Hypothalamus (tissue), 51 donors: ENCODE measurements at regions not wholly inside any gene's neighbourhood (a gene's known extent, or its start where the extent isn't known, plus 50 kb on each side); places are given as distances from the start of the nearest gene placed in this dataset.
"Not testable (repeated sequence)": the region's sequence is repeated elsewhere in the genome, so short reads cannot be mapped to it uniquely, and the experiment has no call there.

Experiments used
- DNase-seq, 51 donors: peaks; one replicate each; lab custom pipeline; 2025; lab: John Stamatoyannopoulos, UW

DNA sequence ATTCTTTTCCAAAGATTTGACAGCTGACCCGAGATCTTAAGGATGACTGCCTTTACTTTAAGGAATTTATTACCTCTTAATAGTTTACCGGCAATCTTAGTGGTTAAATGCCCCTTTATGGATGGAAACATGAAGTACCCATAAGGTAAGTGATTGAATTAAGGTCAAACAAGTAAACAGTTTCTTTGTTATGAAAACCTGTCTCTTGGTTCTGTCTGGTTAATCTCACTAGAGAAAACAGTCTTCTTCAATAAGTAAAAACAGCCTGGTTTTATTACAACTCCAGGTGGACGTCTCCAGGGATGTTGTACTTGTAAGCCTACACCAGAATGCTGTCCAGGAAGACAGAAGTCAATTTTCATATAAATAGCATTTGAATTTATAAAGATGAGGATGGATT is 161.8 kb upstream of the MTPN start:
- no peak for DNase-seq

DNA sequence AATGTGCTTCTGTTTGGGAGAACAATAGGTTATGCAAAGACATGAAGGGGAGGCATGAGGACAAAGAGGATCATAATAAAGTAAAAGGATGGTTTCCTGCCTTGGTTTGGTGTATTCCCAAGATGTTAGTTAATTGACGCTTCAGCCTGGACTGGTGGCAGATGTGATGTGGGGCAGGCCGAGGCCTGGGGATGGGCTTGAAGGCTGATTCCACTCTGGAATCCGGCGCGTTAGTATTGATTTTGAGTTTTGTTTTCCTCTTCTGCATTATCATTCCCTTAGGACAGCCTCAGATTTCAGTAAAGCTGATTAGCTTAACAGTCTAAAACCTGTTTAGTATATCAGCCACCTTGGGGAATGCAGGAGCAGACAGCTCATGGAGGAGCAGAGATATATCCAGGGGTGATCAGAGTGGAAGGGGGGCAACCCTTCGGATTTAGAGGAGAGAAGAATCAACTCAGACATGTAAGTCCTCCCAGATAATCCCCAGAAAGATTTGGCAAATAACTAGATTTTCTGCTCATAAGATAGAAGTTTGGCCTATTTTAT is 159.8 kb upstream of the MTPN start:
- no peak for DNase-seq

DNA sequence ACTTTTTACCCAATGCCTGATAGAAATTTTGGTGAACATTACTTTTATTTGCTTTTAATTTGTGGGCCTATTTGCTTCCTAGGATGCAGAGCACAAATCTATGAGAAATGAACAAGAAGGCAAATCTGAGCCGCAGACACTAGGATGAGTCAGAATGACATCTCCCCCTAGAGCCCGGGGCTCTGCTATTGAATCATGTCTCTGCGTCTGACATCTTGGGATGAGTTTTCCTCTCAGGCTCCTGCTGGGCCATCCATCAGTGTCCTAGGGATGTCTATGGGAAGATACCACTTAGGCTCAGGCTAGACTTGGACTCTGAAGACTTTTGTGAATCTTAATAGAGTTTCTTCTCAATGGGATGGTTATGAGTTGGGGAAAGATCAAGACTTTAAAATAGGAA is 157.3 kb upstream of the MTPN start:
- no peak for DNase-seq

DNA sequence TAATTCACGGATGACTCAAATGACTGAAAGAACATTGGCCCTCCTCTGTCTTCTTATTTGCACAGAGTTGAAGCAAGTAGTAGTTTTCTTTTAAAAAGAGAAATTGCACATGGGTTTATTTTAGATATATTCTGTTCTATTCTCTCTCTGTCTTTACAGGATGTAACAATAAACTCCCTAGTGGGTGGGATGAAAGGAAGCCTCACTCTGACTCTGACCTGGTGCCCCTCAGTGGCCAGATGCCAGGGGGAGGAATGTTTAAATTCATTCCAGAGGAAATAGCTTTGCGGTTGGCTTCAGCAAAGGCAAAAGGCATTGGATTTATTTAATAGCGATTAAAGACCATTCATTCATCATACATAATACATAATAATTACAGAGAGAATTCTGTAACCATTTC is 156.4 kb upstream of the MTPN start:
- DNase-seq = no peak

DNA sequence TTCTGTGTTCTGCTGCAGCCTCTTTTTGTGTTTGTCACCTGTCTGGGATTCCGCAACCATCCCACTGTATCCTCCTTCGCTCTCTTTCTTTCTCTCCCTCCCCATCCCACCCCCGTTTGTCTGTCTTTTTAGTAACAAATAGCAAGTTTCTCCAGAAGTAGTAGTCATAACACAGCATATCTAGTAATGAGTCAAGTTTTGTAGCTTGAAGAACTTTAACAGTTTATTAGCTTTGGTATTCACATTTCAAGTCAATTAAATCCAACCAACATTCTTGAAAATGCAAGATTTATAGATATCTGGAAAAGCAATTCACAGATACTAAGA is 154.1 kb upstream of the MTPN start:
- no peak for DNase-seq

DNA sequence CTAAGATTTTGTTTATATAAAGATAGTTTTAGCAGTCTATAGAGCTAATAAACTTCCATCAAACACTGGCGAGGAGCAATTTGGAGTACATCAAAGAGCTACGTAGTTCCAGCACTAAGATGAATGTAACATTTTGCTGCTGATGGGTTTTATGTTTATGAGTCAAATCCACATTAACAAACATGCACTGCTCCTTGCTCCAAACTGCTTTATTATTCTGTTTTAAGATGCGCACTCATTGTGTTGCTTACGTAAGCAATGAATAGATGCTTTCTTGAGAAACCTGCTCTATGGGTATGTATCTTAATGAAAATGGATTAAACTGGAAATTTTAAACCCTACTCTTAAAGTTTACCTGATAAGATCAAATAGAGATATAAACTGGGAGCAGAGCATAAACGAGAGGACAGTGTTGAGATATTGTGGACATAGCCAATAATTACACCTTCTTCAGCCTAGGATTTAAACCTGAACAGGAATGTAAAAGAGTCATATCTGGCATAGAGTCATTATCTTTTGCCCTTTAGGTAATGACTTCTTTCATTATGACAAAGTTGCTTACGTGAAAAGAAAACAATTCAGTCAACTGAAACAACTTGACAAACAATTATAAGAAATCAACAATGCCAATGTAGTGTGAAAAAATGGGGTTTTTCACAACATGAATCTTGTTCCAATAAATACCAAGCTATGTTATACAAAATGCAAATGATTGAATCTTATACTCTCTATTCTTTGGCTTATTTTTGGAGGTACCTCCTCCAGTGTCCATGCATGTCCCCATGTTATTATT is 153.5 kb upstream of the MTPN start:
- no peak for DNase-seq

DNA sequence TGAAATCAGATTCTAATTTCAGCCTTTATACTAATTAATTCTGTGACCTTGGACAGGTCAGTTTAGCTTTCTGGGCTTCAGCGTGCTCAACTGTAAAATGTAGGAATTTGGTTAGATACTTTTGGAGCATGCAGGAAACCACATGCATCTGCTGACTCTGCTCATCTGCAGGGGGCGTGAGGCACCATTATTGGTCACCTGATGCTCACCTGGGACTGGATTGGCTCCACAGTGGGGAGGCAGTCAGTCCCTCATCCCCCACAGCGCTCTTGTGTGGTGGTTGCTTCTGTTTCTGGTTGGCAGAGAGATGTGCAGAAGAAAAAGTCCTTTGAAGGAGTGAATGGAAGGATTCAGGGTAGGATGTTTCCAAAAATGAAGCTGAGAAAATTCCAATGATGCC is 150.9 kb upstream of the MTPN start:
- no peak for DNase-seq

DNA sequence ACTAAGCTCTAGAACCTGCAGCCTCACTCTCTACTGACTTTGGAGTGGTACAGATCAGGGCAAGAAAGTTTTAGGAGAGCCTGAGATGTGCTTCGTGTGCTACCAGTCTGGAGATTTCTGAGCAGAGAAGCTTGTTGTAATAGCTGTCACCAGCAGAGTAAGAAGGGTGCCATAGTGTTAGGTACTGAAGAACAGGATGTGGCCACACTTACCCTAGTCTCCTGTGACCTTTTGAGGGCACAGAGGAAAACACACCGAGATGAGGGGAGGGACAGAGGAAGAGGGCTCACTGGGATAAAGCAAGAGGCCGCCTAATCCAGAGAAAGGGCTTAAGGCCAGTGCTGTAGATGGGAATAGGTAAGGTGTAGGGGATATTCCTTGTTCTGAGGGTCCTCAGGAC is 146.2 kb upstream of the MTPN start:
- no peak for DNase-seq

DNA sequence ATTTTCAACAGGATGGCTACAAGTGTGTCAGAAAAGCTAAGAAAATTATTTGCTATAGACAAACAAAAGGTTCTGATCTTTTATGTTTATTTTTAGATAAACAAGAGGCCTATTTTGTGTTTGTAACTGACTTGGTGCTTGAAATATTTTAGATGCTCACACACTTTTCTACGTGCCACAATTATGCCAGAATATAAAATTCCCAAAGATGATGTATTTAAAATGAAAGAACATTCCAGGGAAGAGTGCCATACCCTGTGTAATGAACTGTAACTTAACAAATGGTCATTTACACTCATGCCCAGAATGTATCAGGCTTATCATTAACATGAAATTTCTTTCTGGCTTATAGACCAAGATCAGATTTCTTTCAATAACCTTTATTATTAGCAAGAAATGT is 144.9 kb upstream of the MTPN start:
- DNase-seq = no peak

DNA sequence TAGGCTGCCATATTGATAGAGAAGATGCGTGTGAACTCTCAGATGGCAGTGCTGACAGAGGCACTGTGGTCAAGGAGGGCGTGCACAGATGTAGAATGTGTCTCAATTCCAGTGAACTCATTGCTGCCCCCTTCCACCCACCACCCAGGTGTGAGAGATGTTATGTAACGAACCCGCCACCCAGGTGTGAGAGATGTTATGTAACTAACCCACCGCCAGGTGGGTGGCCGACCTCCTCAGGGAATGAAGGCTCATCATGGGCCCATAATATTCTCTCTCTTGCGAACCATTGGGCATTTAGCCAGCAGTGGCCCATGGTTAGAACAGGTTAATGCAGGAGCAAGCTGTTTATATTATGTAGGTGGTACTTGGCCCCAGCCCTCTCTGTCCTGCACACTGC is 140.4 kb upstream of the MTPN start:
- no peak for DNase-seq

DNA sequence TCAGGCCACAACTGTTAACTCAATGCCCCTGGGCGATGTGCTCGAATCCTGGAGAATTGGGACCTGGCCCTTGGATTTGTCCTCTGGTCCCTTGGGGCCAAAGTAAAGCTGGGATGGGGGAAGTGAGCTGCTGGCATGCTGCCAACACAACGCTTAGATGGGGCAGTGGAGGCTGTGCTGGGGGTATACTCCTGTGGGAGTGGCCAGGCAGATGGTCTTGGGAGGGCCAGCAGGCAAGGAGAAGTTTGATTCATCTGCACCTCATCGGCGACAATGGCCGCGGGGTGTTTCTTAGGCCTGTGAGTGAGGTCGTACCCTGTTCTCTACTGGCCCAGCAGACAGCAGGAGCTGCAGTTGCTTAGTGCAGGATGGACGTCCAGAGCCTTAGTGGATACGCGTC is 139.0 kb upstream of the MTPN start:
- no peak for DNase-seq

DNA sequence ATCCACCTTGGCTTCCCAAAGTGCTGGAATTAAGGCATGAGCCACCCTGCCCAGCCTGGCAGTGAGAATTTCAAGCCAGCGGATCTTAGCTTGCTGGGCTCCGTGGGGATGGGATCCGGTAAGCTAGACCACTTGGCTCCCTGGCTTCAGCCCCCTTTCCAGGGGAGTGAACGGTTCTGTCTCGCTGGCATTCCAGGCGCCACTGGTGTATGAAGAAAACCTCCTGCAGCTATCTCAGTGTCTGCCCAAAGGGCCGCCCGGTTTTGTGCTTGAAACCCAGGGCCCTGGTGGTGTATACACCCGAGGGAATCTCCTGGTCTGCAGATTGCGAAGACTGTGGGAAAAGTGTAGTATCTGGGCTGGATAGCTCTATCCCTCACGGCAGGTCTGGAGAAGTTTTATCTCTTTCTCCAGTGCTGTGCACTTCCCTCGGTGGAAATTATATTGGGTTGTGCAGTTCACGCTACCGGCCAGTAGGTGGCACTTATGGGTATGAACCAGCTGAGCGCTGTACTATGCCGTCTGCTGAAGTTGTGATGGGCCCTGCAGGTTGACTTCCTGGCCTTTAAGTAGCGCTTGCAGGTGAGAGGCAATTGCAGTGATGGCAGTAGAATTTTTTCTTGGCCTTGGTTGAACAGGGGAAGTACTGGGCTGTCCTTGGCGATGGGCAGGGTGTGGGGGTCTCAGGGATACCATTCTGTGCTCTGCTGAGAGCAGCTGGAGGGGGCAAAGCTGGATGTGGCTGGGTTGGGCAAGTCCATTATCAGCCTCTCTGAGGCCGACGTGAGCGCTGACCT is 138.0 kb upstream of the MTPN start:
- DNase-seq = peak in 13 of 51 donors; percentile 1 to 26 (median 6)

DNA sequence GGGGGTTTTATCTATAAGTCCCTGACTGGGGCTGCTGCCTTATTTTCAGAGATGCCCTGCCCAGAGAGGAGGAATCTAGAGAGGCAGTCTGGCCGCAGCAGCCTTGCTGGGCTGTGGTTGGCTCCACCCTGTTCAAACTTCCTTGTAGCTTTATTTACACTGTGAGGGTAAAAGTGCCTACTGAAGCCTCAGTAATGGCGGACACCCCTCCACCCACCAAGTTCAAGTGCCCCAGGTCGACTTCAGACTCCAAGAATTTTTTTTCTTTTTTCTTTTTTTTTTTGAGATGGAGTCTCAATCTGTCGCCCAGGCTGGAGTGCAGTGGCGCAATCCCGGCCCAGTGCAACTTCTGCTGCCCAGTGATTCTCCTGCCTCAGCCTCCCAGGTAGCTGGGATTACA is 137.3 kb upstream of the MTPN start:
- not testable (repeated sequence) for DNase-seq

DNA sequence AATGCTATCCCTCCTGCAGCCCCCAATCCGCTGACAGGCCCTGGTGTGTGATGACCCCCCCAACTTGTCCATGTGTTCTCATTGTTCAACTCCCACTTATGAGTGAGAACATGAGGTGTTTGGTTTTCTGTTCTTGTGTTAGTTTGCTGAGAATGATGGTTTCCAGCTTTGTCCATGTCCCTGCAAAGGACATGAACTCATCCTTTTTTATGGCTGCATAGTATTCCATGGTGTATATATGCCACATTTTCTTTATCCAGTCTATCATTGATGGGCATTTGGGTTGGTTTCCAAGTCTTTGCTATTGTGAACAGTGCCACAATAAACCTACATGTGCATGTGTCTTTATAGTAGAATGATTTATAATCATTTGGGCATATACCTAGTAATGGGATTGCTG is 131.9 kb upstream of the MTPN start:
- DNase-seq = not testable (repeated sequence)

DNA sequence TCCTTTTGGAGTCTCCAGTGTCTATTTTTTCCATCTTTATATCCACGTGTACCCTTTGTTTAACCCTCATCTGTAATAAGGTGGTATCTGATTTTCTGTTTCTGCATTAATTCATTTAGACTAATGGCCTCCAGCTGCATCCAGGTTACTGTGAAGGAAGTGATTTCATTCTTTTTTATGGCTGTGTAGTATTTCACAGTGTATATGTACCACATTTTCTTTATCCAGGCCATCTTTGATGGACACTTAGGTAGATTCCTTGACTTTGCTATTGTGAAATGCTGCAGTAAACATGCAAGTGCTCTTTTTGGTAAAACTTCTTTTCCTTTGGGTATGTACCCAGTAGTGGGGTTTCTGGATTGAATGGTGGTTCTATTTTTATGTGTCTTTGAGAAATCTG is 128.0 kb upstream of the MTPN start:
- no peak for DNase-seq

DNA sequence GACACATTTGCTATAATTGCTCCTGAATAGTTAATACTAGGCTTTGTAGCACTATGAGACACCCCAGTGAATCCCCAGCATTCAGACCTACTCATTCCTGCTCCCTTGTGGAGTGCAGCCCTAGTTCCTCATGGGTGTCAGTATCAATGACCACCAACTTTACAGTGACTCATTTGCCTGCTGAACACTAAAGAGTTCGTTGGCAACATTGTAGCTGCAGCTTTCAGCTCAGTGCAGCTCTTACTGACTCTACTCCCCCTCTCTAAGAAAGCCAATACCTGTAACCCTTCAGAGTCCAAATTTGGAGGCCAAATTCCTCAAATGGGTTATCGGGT is 127.1 kb upstream of the MTPN start:
- no peak for DNase-seq

DNA sequence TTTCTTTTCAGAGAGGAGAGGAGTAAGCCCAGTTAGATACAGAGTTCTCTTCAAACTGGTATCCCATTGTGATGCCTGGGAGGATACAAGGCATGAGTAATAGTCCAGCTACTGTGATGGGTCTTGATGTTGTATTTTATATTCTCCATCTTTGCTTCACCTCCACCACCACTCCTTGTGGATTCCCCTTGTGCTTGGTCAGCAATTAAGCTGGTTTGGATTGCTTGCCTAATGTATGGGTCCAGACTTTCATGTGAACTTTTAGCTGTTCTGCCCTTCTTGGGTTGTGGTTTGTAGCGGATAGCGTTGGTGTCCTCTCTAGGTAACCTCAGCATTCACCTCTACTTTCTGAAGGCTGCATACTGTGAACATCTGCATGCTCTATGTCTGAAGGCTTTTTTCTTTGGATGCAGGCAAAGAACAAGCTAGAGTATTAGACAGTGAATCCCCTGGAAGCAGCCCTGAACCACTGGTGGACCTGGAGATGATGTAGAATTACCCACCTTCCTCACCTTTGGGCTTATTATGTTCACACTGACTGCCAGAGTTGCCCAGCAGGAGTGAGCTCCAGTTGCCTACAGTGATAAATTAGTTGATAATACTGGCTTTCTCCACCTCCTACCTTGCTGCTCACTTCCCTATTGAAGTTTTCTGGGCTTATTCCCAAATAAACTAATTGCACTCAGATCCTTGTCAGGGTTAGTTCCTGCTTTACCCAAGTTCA is 126.5 kb upstream of the MTPN start:
- no peak for DNase-seq

DNA sequence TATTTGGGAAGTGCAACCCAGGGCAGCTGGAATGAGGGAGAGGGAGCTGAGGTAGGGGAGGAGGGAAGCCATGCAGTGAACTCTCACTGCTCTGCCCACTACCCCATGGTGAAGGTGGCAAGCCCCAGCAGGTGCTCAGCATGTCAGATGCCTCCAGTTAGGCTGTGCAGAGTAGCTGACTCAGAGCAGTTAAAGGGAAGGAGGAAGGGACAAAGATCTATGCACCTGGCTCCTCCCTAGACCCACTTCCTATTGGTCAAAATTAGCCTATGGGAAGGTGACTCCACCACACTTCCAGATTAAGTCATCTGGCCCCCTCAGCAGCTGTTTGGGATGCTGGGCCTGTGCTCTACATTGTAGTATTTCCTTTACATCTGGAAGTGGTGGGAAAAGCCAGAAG is 125.7 kb upstream of the MTPN start:
- no peak for DNase-seq

DNA sequence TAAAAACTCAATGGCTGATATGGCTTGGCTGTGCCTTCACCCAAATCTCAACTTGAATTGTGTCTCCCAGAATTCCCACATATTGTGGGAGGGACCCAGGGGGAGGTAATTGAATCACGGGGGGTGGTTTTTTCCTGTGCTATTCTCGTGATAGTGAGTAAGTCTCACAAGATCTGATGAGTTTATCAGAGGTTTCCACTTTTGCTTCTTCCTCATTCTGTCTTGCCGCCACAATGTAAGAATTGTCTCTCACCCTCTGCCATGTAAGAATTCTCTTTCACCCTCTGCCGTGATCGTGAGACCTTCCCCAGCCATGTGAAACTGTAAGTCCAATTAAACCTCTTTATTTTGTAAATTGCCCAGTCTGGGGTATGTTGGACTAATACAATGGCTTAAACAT is 115.6 kb upstream of the MTPN start:
- DNase-seq = not testable (repeated sequence)

DNA sequence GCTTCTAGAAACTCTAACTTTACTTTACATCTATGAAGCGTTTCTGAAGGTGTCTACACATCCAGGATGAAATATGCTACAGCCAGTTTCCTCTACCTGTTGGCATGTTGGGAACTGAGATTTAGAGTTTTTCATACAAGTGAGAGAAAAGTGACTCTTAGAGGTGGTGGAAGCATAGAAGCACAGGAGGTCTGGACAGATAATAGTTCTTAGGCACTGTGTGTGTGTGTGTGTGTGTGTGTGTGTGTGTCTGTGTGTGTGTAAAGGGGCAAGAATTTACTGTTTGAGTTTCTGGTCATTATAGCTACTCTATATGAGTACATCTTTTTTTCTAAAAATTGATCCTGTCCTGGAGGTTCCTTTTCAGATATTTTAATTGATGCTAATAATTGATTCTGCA is 110.7 kb upstream of the MTPN start:
- no peak for DNase-seq

DNA sequence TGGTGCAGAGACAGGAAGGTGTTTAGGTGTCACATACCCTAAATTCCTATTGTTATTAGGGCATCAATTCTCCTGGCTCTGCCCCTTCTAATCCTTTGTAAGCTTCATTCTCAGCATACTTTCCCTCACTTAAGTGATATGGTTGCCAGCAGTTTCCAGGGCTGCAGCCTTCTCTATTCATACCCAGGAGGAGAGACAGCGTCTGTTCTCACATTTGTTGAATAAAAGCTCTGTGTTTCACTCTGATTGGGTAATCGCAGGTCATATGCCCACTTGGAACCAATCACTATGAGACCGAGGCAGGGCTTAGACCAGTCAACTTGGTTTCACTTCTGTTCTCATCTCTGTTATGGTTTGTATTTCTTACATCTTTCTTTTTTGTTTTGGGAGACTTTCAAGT is 109.6 kb upstream of the MTPN start:
- DNase-seq = peak in 44 of 51 donors; percentile 1 to 87 (median 42)

DNA sequence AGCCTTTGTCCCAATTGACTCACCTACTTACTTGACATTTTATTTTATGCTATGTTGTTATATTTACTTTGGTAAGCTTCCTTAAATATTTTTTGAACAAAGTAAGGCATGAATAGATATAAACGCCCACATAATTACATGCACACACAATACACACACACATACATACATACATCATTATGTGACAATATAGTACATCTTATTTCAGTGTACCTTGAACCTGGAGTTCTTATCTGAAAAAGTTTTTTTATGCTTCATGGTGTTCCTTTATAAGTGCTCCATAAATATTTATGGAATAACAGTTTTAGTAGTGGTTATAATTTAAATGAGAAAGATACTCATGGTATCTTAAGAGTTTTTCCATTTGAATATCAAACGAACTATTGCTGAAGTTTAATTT is 102.8 kb upstream of the MTPN start:
- no peak for DNase-seq
